HG03066 (cell line): ENCODE measurements at regions not wholly inside any gene's neighbourhood (a gene's known extent, or its start where the extent isn't known, plus 50 kb on each side); places are given as distances from the start of the nearest gene placed in this dataset.
"Not testable (repeated sequence)": the region's sequence is repeated elsewhere in the genome, so short reads cannot be mapped to it uniquely, and the experiment has no call there.

Source experiments
- ATAC-seq: cut with Tn5 transposase; IDR thresholded peaks from one replicate; pipeline ENCODE4 v1.9.1; 2021; ENCODE audit warnings: low read depth; ENCODE audit not compliant: unreplicated experiment

- no peak for ATAC-seq
Observed at GRCh38 chr10:64846700-64847099, 1325.5 kb downstream of the REEP3 start.

DNA sequence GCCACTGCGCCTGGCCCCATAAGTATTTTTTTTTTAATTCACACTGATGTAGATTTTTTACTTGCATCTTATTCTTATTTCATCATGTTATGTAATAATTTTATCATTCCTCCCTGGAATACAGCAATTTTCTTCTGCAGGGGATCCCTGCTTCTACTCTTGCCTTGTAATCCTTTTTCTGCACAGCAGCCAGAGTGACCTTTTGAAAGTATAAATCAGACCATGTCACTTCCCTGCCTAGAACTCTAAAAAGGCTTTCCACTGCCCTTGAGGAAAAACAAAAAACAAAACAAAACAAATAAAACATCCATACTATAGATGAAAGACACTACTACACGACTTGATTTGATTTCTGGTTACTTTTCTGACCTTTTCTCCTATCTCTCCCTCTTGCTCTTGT lies 1334.7 kb downstream of the REEP3 start:
- no peak for ATAC-seq

GRCh38 chr10:64859911-64860310 lies 1338.7 kb downstream of the REEP3 start:
- ATAC-seq = no peak

- ATAC-seq = no peak
Observed at GRCh38 chr10:64863836-64864235, 1342.6 kb downstream of the REEP3 start.

GRCh38 chr10:64867501-64867962 lies 1346.3 kb downstream of the REEP3 start:
- no peak for ATAC-seq

- ATAC-seq = no peak
Observed at GRCh38 chr10:64873088-64873487, 1351.9 kb downstream of the REEP3 start.

- no peak for ATAC-seq
Observed at GRCh38 chr10:64873959-64874358, 1352.8 kb downstream of the REEP3 start.

DNA sequence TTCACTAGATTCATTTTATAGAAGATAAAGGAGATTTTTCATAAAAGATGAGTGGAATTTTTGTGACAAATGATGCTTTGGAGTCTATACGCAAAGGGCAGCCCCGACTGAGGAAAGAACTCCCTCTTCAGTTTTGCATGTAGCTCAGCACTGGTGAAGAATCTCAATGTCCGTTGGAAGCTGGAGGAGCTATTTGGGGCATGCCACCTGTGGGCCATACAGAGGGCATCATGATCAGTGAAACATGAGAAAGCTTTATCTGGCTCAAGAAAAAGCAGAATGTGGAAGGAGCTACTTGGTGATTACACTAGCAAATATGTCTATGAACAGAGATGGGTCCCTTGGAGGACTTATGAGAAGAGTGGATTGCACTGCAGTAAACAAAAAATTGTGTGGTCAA lies 1359.3 kb downstream of the REEP3 start:
- ATAC-seq = no peak

GRCh38 chr10:64881257-64881656 lies 1360.1 kb downstream of the REEP3 start:
- ATAC-seq = no peak

DNA sequence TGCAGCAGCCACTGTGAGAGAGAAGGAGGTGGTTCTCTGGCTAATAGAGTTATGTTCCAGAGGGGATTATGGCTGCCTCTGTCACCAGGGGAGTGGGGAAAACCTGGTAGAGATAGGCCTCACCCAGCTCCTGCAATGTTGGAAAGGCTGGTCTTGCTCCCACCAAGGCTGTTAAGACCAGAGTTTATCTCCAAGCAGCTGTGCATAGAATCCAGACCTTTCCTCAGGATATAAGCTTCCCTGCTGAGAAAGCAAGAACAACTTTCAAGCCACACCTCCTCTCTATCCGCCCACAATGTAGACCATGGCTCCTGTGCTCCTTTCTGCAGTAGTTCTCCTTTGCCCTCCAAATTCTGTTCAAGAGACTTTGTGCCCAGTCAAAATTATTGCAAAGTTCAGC lies 1375.4 kb downstream of the REEP3 start:
- ATAC-seq = no peak

DNA sequence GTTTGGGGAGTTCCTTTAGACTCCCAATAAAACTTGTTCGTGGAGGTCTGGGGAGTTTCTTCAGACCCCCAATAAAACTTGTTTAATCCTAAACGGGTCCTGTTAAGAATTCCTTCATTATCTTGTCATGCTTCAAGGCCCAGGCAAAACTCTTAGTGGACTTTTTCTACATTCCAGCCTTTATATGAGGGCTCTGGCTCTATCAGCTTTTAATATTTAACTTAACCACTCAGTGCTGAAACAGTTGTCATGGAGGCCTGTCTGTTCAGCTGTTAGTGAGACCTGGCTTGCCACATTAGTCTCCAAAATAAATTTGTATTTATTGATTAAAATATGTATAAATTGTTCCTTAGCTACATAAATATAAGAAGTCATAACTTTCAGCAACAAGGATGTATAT lies 1385.1 kb downstream of the REEP3 start:
- not testable (repeated sequence) for ATAC-seq

- not testable (repeated sequence) for ATAC-seq
Observed at GRCh38 chr10:64924306-64924705, 1403.1 kb downstream of the REEP3 start.

DNA sequence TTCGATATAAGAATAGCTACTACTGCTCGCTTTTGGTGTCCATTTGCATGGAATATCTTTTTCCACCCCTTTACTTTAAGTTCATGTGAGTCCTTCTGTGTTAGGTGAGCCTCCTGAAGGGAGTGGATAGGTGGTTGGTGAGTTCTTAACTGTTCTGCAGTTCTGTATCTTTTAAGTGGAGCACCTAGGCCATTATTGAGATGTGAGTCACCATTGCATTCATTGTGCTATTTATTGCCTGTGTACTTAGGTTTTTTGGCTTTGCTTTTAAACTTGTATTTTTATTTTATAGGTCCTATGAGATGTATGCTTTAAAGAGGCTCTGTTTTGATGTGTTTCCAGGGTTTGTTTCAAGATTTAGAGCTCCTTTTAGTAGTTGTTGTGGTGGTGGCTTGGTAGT lies 1430.8 kb downstream of the REEP3 start:
- no peak for ATAC-seq

- ATAC-seq = no peak
Observed at GRCh38 chr10:64956441-64956840, 1435.2 kb downstream of the REEP3 start.

DNA sequence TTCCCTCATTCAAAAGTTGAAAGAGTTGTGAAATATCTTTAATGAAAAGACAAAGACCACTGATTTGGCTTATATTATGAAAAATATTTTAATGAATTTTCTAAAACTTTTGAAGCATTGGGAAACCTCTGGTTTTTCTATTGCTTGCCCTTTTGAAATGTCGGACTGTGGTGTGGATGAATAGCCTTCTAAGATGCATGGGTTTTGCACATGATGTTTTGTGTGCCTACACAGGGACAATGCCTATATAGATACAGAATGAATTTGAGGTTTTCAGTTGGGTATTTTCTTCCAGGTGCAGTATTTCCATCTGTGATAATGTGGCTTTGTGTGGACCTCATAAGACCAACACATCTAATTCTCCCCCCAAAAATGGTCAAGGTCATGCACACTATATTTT lies 1437.9 kb downstream of the REEP3 start:
- ATAC-seq = no peak

DNA sequence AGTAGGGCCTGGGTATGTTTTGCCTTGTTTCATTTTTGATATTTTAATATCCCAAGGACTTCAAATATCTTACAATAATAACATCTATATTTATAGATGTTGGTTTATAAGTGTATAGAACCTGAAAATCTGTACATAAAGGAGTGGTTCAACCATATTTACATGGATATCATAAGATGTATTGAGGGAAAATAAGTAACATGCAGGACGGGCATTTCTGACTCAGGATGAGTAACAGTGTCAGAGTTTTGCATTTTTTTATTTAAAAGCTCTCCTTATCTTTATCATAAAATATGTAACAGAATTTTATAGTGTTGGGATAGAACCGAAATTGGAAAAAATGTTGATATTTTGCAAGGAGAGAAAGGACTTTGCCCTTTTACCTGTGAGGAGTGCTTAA lies 1438.7 kb downstream of the REEP3 start:
- no peak for ATAC-seq

DNA sequence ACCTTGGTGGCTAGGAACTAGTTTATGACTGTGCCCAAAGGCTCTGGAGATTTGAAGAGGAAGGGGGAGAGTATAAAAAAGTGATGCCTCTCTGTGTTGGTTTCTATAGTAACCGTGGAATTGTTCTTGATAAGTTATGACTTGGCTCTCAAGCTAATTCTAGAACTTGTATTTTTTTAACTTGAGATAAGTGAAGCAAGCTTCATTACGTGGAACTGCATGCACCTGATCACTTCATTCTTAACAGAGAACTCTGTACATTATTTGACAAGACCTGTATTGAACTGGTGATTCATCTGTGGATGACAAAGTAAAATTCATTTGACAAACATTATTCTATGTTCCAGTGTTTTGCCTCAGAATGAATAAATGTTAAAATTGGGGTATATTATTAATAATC lies 1452.2 kb downstream of the REEP3 start:
- ATAC-seq = no peak

DNA sequence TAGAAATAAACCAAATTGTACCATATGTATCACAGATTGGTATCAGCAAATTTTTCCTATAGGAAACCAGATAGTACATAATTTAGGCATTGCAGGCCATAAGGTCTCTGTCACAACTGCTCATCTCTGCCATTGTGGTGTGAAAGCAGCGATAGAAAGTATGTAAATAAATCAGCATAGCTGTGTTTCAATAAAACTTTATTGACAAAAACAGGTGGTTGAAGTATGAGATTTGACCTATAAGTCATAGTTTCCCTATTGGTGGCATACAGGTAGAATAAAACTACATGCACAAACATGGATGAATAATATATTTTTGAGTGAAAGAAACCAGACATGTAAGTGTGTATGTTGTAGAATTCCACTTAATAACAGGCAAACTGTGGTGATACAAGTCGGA lies 1454.9 kb downstream of the REEP3 start:
- ATAC-seq = no peak

DNA sequence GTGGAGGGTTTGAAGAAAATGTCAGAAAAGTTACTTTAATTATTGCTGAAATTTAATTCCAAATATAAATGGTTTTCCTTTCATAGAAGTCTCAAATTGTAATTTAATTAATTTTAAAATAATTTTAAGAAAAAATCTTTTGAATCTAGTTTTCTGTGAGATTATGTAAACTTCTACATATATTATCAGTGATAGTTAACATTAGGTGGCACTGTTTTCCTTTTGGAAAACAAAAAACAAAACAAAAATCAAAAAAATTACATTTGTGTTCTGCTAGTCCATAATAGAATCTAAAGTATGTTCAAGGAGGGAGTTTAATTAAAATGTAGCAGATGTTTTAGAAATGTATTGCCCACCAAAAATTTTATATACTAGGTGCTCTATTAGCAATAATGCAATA lies 1456.7 kb downstream of the REEP3 start:
- no peak for ATAC-seq

DNA sequence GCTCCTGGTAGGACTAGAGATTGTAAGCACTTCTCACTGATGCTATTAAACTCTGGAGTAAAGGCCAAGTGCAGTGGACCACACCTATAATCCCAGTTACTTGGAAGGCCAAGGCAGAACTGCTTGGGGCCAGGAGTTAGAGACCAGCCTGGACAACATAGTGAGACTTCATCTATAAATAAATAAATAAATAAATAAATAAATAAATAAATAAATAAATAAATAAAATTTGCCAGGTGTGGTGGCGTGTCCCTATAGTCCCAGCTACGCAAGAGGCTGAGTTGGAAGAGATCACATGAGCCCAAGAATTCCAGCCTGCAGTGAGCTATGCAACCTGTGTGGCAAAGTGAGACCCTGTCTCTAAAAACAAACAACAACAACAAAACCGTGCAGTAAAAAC lies 1475.7 kb downstream of the REEP3 start:
- no peak for ATAC-seq

- ATAC-seq = no peak
Observed at GRCh38 chr10:65010845-65011244, 1489.6 kb downstream of the REEP3 start.

GRCh38 chr10:65017523-65017922 lies 1496.3 kb downstream of the REEP3 start:
- ATAC-seq = no peak

- ATAC-seq = no peak
Observed at GRCh38 chr10:65024886-65025285, 1503.7 kb downstream of the REEP3 start.
